Cerebellar nuclear complex (tissue), 1 donor: ENCODE measurements at regions not wholly inside any gene's neighbourhood (a gene's known extent, or its start where the extent isn't known, plus 50 kb on each side); places are given as distances from the start of the nearest gene placed in this dataset.
A peak's percentile ranks its signal among the peaks of the same experiment; 100 is the strongest.

ENCODE experiments used
- DNase-seq, 2 experiments: peaks; one replicate each; lab custom pipeline; 2025; lab: John Stamatoyannopoulos, UW

GRCh38 chr1:110816945-110817344 lies 56.0 kb upstream of the CD53 start:
- no peak for DNase-seq

- no peak for DNase-seq
Observed at GRCh38 chr1:110811529-110811928, 61.4 kb upstream of the CD53 start.

GRCh38 chr1:110800079-110800478 lies 72.9 kb upstream of the CD53 start:
- no peak for DNase-seq

- DNase-seq, result no peak
Observed at GRCh38 chr1:110798691-110799256, 74.2 kb upstream of the CD53 start.

GRCh38 chr1:110788673-110789072 lies 84.3 kb upstream of the CD53 start:
- DNase-seq, result no peak

GRCh38 chr1:110787328-110788071 lies 85.4 kb upstream of the CD53 start:
- no peak for DNase-seq

- no peak for DNase-seq
Observed at GRCh38 chr1:110786802-110787327, 86.1 kb upstream of the CD53 start.

- DNase-seq, result no peak
Observed at GRCh38 chr1:110785612-110786011, 87.3 kb upstream of the CD53 start.

GRCh38 chr1:110785055-110785454 lies 87.9 kb upstream of the CD53 start:
- DNase-seq, result no peak

GRCh38 chr1:110783292-110783918 lies 89.5 kb upstream of the CD53 start:
- no peak for DNase-seq

GRCh38 chr1:110781525-110781924 lies 91.4 kb upstream of the CD53 start:
- no peak for DNase-seq

GRCh38 chr1:110780600-110781484 lies 92.1 kb upstream of the CD53 start:
- peak in 1 of 2 experiments; percentile 34 for DNase-seq

GRCh38 chr1:110779636-110780035 lies 93.3 kb upstream of the CD53 start:
- no peak for DNase-seq

GRCh38 chr1:110778821-110779220 lies 94.1 kb upstream of the CD53 start:
- DNase-seq, result no peak

- DNase-seq, result no peak
Observed at GRCh38 chr1:110777228-110777627, 95.7 kb upstream of the CD53 start.

GRCh38 chr1:110774398-110774797 lies 98.5 kb upstream of the CD53 start:
- DNase-seq, result no peak

- no peak for DNase-seq
Observed at GRCh38 chr1:110773813-110774212, 99.1 kb upstream of the KCNA3 start.

GRCh38 chr1:110771245-110772022 lies 96.7 kb upstream of the KCNA3 start:
- no peak for DNase-seq

GRCh38 chr1:110770832-110771231 lies 96.1 kb upstream of the KCNA3 start:
- no peak for DNase-seq

- DNase-seq, result no peak
Observed at GRCh38 chr1:110768605-110769004, 93.9 kb upstream of the KCNA3 start.

GRCh38 chr1:110766336-110766647 lies 91.6 kb upstream of the KCNA3 start:
- no peak for DNase-seq
